ENCODE measurements at regions not wholly inside any gene's neighbourhood (a gene's known extent, or its start where the extent isn't known, plus 50 kb on each side); places are given as distances from the start of the nearest gene placed in this dataset.
"Not testable (repeated sequence)": the region's sequence is repeated elsewhere in the genome, so short reads cannot be mapped to it uniquely, and the experiment has no call there.

DNA sequence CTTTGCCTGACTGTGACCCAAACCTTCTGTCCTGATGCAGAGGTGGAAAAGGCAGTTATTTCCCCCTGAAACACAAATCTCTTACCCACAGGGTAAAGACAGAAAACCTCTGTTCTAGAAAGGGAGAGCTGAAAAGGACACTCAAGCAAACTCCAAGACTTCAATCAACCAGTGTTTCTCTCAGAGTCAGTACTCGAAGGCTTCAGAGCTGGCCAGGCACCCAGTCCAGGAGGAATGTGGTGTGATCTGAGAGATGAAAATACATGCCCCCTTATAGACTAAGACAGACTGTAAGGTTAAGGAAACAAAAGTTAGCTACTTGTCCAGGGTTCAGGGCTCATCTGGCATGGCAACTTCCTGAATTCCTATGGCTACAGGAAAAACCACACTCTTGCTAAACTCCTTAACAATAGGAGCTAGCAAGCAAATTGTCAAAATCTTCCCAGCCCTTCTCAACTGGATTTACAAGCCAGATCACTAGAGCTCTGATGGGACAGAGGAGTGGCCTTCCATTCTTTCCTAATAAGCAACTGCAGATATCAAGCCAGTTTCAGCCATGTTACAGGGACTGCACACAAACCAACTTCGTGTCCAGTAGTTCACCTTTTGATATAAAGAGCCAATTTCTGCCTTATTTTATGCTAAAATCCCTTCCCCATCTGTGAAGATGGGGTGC is 110.9 kb downstream of the PPIAL4G start:
- H3K4me3 ChIP-seq (ENCODE audit: low read length); H3K27ac ChIP-seq (ENCODE audit: low read length); H3K4me1 ChIP-seq (ENCODE audit: control insufficient read depth, insufficient read depth, low read length); DNase-seq (ENCODE audit: low read depth, low spot score); H3K36me3 ChIP-seq (ENCODE audit: control insufficient read depth, insufficient read depth, low read length); H3K9me3 ChIP-seq (ENCODE audit: control insufficient read depth, insufficient read depth, low read length); H3K27me3 ChIP-seq (ENCODE audit: control insufficient read depth, insufficient read depth, low read length): not testable (repeated sequence)
- no CpG with 5 or more reads among the region's 2 CpGs for WGBS (ENCODE audit: insufficient coverage, insufficient read length)

DNA sequence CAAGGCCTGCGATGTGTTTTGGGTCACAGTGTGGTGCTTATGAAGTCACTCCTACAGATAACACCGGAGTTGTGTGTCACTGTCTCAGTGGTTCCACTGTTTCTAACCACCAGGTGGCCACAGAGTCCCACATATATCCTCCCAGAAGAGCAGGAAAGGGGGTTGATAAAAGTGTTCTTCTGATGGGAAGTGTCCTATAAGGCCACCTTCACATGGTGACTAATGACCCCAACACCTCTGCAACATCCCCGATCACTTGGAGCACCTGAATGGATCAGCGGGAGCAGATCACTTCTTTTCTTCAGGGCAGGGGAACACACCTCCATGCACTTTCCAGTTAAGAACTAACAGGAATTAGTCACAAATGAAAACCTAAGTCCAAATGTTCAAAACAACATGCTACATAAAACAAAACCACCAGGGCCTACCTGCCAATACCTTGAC is 111.5 kb downstream of the PPIAL4G start:
- DNase-seq (ENCODE audit: low read depth, low spot score); H3K4me3 ChIP-seq (ENCODE audit: low read length); H3K27ac ChIP-seq (ENCODE audit: low read length); H3K4me1 ChIP-seq (ENCODE audit: control insufficient read depth, insufficient read depth, low read length); H3K27me3 ChIP-seq (ENCODE audit: control insufficient read depth, insufficient read depth, low read length); H3K9me3 ChIP-seq (ENCODE audit: control insufficient read depth, insufficient read depth, low read length); H3K36me3 ChIP-seq (ENCODE audit: control insufficient read depth, insufficient read depth, low read length): not testable (repeated sequence)
- no CpG with 5 or more reads among the region's 4 CpGs for WGBS (ENCODE audit: insufficient coverage, insufficient read length)

DNA sequence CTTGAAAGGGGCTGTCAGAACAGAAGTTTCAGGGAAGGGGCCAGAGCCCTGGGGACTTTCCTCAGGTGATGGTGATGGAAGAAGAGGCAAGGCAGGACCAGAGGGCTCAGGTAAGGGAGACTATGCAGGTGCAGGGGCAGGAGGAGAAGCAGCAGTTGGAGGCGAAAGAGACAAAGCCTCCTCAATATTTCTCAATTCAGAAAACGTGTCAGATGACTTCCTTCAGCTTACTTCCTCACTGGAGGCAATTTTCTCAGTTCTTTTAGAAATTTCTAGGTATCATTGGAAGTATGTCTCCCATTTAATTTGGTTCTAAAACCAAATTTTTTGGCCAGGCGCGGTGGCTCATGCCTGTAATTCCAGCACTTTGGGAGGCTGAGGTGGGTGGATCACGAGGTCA is 112.4 kb downstream of the PPIAL4G start:
- DNase-seq (ENCODE audit: low read depth, low spot score); H3K27ac ChIP-seq (ENCODE audit: low read length); H3K9me3 ChIP-seq (ENCODE audit: control insufficient read depth, insufficient read depth, low read length); H3K4me3 ChIP-seq (ENCODE audit: low read length); H3K36me3 ChIP-seq (ENCODE audit: control insufficient read depth, insufficient read depth, low read length); H3K4me1 ChIP-seq (ENCODE audit: control insufficient read depth, insufficient read depth, low read length); H3K27me3 ChIP-seq (ENCODE audit: control insufficient read depth, insufficient read depth, low read length): not testable (repeated sequence)
- no CpG with 5 or more reads among the region's 5 CpGs for WGBS (ENCODE audit: insufficient coverage, insufficient read length)

DNA sequence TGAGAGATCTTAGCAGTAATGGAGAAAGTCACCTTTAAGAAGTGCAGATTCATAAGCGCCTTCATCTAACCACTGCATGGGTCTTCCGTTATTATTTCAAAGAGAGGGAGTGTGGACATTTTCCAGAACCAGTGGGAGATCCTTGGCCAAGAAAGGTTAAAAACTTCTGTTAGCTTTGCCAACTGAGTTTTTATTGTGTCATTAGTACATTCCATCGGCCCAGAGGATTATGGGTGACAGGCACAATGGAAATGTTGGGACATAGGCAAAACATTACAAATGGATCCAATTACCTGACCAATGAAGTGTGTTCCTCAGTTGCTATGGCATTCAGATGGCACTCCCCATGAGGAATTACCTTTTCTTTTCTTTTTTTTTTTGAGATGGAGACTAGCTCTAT is 115.5 kb downstream of the PPIAL4G start:
- H3K9me3 ChIP-seq (ENCODE audit: control insufficient read depth, insufficient read depth, low read length), result no peaks in the 10 kb centered on the region
- no peaks in the 10 kb centered on the region for H3K4me1 ChIP-seq (ENCODE audit: control insufficient read depth, insufficient read depth, low read length)
- no peak overlapping the region for H3K27ac ChIP-seq (ENCODE audit: low read length)
- H3K4me3 ChIP-seq (ENCODE audit: low read length), result no peak overlapping the region
- no CpG with 5 or more reads among the region's 3 CpGs for WGBS (ENCODE audit: insufficient coverage, insufficient read length)
- DNase-seq (ENCODE audit: low read depth, low spot score), result no peak
- H3K27me3 ChIP-seq (ENCODE audit: control insufficient read depth, insufficient read depth, low read length), result no peaks in the 10 kb centered on the region
- H3K36me3 ChIP-seq (ENCODE audit: control insufficient read depth, insufficient read depth, low read length), result no peaks in the 10 kb centered on the region

DNA sequence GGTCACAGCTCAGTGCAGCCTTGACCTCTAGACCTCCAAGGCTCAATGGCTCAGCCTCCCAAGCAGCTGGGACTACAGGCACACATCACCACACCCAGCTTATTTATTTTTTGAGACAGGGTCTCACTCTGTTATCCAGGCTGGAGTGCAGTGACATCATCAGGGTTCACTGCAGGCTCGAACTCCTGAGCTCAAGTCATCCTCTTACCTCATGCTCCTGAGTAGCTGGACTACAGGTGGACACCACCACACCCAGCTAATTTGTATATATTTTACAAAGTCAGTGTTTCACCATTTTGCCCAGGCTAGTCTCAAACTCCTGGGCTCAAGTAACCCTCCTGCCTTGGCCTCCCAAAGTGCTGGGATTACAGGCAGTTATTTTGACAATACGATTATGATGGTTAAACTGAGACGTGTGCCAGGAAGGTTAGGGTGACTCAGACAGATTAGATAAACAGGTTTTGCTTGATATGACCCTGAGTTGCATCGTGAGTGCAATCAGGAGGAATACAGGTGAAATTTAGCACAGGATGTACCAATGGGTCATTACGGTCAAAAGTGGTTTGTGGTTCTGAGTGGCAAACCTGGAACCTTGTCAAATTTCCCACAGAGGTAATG is 116.9 kb downstream of the PPIAL4G start:
- WGBS (ENCODE audit: insufficient coverage, insufficient read length), result no CpG with 5 or more reads among the region's 5 CpGs
- not testable (repeated sequence) for H3K9me3 ChIP-seq (ENCODE audit: control insufficient read depth, insufficient read depth, low read length)

DNA sequence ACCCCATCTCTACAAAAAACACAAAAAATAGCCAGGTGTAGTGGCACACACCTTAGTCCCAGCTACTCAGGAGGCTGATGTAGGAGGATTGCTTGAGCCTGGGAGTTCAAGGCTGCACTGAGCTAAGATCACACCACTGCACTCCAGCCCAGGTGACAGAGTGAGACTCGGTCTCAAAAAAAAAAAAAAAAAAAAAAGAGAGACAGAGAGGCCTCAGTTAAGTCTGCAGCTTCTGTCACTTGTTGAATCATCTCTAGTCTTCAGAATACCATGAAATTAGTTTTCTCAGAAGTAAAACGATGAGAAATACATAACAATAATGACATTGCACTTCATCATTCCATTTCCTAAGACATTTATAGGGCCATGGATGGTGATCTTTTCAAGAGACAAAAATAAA is 118.0 kb downstream of the PPIAL4G start:
- H3K4me1 ChIP-seq (ENCODE audit: control insufficient read depth, insufficient read depth, low read length); H3K27ac ChIP-seq (ENCODE audit: low read length); H3K4me3 ChIP-seq (ENCODE audit: low read length); H3K27me3 ChIP-seq (ENCODE audit: control insufficient read depth, insufficient read depth, low read length); H3K36me3 ChIP-seq (ENCODE audit: control insufficient read depth, insufficient read depth, low read length); DNase-seq (ENCODE audit: low read depth, low spot score); H3K9me3 ChIP-seq (ENCODE audit: control insufficient read depth, insufficient read depth, low read length): not testable (repeated sequence)
- WGBS (ENCODE audit: insufficient coverage, insufficient read length), result no CpG with 5 or more reads among the region's 2 CpGs

More for the DNA sequence above, 116.9 kb downstream of the PPIAL4G start:
- DNase-seq (ENCODE audit: low read depth, low spot score); H3K4me3 ChIP-seq (ENCODE audit: low read length); H3K27ac ChIP-seq (ENCODE audit: low read length); H3K4me1 ChIP-seq (ENCODE audit: control insufficient read depth, insufficient read depth, low read length); H3K27me3 ChIP-seq (ENCODE audit: control insufficient read depth, insufficient read depth, low read length); H3K36me3 ChIP-seq (ENCODE audit: control insufficient read depth, insufficient read depth, low read length): not testable (repeated sequence)

DNA sequence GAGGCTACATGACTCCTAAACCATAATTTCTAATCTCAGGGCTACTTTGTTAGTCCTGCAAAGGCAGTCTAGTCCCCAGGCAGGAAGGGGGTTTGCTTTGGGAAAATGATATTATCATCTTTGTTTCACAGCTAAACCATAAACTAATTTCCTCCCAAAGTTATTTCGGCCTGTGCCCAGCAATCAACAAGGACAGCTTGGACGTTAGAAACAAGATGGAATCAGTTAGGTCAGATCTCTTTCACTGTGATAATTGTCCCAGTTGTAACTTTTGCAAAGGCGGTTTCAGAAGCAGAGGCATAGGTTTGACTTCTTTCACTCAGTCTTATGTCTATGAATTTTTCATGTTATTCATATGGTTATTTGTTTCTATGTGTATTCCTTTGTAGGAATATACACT is 119.1 kb downstream of the PPIAL4G start:
- not testable (repeated sequence) for H3K27ac ChIP-seq (ENCODE audit: low read length); H3K36me3 ChIP-seq (ENCODE audit: control insufficient read depth, insufficient read depth, low read length); H3K9me3 ChIP-seq (ENCODE audit: control insufficient read depth, insufficient read depth, low read length); DNase-seq (ENCODE audit: low read depth, low spot score); H3K4me3 ChIP-seq (ENCODE audit: low read length); H3K27me3 ChIP-seq (ENCODE audit: control insufficient read depth, insufficient read depth, low read length); H3K4me1 ChIP-seq (ENCODE audit: control insufficient read depth, insufficient read depth, low read length)
- no CpG with 5 or more reads among the region's 3 CpGs for WGBS (ENCODE audit: insufficient coverage, insufficient read length)

DNA sequence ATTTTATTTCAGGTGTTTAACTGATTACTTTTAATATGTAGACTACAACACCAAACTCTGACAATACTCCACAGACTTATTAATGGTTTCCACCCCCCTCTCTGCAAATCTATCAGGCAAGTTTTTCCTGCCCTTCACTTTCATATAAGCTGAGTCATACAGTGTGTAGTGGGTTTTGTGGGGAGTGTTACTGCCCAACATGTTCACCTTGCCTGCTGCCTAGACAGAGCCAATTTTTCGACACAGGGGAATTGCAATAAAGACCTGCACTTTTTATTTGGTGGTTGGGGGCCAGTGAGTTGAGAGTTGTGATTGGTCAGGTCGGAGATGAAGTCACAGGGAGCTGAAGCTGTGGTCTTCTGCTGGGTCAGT is 119.7 kb downstream of the PPIAL4G start:
- no peaks in the 10 kb centered on the region for H3K9me3 ChIP-seq (ENCODE audit: control insufficient read depth, insufficient read depth, low read length)
- DNase-seq (ENCODE audit: low read depth, low spot score), result no peak
- no peaks in the 10 kb centered on the region for H3K36me3 ChIP-seq (ENCODE audit: control insufficient read depth, insufficient read depth, low read length)
- WGBS (ENCODE audit: insufficient coverage, insufficient read length), result no CpG with 5 or more reads among the region's 2 CpGs
- no peaks in the 10 kb centered on the region for H3K27me3 ChIP-seq (ENCODE audit: control insufficient read depth, insufficient read depth, low read length)
- no peak overlapping the region for H3K27ac ChIP-seq (ENCODE audit: low read length)
- no peaks in the 10 kb centered on the region; the same call in 1 of the 2 replicates for H3K4me1 ChIP-seq (ENCODE audit: control insufficient read depth, insufficient read depth, low read length)
- no peak overlapping the region for H3K4me3 ChIP-seq (ENCODE audit: low read length)

DNA sequence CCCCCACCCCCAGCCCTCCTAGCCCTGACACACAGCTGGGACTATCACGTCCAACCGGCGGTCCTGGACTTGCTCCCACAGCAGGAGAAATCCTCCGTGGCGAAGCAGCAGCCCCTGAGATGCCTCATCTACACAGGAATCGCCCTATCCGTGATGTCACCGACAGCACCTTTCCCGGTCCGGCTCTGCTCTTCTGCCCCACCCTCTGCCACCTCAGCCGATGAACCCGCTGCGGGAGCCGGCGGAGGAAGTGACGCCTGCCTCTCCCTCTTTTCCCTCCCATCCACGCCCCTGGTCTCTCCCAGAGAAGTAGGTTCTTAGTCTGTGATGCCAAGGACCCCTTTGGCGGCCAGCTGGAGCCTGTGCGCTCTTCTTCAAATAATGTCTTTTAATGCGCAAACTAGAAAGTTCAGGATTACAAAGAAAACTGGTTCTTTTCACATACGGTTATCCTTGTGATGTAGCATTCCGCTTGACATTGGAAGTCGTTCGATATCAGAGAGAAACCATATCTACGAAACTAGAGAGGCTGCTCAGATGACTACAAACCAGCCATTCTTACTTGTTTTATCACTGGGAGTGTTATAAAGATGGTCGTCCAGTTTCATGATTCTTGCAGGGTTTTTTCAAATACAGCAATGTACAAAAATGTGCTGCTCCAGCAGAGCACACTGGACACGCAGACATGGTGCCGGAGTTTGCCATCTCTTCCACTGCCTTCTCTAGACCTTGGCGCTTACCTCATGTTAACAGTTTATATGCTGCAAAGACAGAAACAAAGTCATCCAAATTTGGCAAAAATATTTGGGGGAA is 120.3 kb downstream of the PPIAL4G start:
- Histone ChIP-seq H3K9me3 (ENCODE audit: control insufficient read depth, insufficient read depth, low read length) (no peaks in the 10 kb centered on the region), H3K36me3 (ENCODE audit: control insufficient read depth, insufficient read depth, low read length) (no peaks in the 10 kb centered on the region), H3K27ac (ENCODE audit: low read length) (no peak overlapping the region), H3K27me3 (ENCODE audit: control insufficient read depth, insufficient read depth, low read length) (no peaks in the 10 kb centered on the region), H3K4me3 (ENCODE audit: low read length) (peak overlapping the region; percentile 27; the same call in 1 of the 2 replicates), H3K4me1 (ENCODE audit: control insufficient read depth, insufficient read depth, low read length) (no peaks in the 10 kb centered on the region; the same call in 1 of the 2 replicates)
- WGBS (ENCODE audit: insufficient coverage, insufficient read length), result no CpG with 5 or more reads among the region's 29 CpGs
- DNase-seq (ENCODE audit: low read depth, low spot score), result no peak

DNA sequence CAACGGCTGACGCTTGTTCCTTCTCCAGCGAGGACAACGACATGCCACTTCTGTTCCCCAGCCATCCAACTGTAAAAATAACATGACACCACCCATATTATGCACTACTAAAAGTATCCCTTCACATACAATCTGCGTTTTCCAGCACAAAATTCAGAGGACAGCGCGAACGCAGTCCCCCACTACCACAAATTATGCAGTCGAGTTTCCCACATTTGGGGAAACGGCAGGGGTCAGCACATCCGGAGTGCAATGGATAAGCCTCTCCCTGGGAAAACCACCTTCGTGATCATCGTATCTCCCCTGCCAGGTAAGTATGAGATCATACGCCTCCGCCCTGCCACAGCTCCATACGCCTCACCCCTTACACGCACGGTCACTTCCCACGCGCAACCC is 120.9 kb downstream of the PPIAL4G start:
- no peaks in the 10 kb centered on the region for H3K36me3 ChIP-seq (ENCODE audit: control insufficient read depth, insufficient read depth, low read length)
- H3K9me3 ChIP-seq (ENCODE audit: control insufficient read depth, insufficient read depth, low read length), result no peaks in the 10 kb centered on the region
- no CpG with 5 or more reads among the region's 20 CpGs for WGBS (ENCODE audit: insufficient coverage, insufficient read length)
- H3K4me3 ChIP-seq (ENCODE audit: low read length), result peak overlapping the region; percentile 27; the same call in 1 of the 2 replicates
- H3K4me1 ChIP-seq (ENCODE audit: control insufficient read depth, insufficient read depth, low read length), result no peaks in the 10 kb centered on the region; the same call in 1 of the 2 replicates
- H3K27me3 ChIP-seq (ENCODE audit: control insufficient read depth, insufficient read depth, low read length), result no peaks in the 10 kb centered on the region
- no peak overlapping the region for H3K27ac ChIP-seq (ENCODE audit: low read length)
- DNase-seq (ENCODE audit: low read depth, low spot score), result no peak

Data from iPS DF 6.9 (cell line).